ENCODE measurements at regions not wholly inside any gene's neighbourhood (a gene's known extent, or its start where the extent isn't known, plus 50 kb on each side); places are given as distances from the start of the nearest gene placed in this dataset.
"Not testable (repeated sequence)": the region's sequence is repeated elsewhere in the genome, so short reads cannot be mapped to it uniquely, and the experiment has no call there.

GRCh38 chr6:66508433-66508832 lies 801.4 kb upstream of the EYS start:
- DNase-seq (ENCODE audit: low read depth) = no peak
- H3K4me3 ChIP-seq (ENCODE audit: low read length) = no peak overlapping the region
- TF ChIP-seq CTCF (IDR thresholded peaks at IDR 0.05; ENCODE audit: insufficient read depth, low read depth, low read length, missing control alignments) = no peak

- DNase-seq (ENCODE audit: low read depth) = no peak
- TF ChIP-seq CTCF (IDR thresholded peaks at IDR 0.05; ENCODE audit: insufficient read depth, low read depth, low read length, missing control alignments) = no peak
- no peak overlapping the region for H3K4me3 ChIP-seq (ENCODE audit: low read length)
Measured at GRCh38 chr6:66499851-66500250, 792.8 kb upstream of the EYS start.

- H3K4me3 ChIP-seq (ENCODE audit: low read length) = no peak overlapping the region
- TF ChIP-seq CTCF (IDR thresholded peaks at IDR 0.05; ENCODE audit: insufficient read depth, low read depth, low read length, missing control alignments) = peak; percentile 22
- peak; percentile 14 for DNase-seq (ENCODE audit: low read depth)
Measured at GRCh38 chr6:66496659-66497058, 789.6 kb upstream of the EYS start.

- H3K4me3 ChIP-seq (ENCODE audit: low read length); DNase-seq (ENCODE audit: low read depth): not testable (repeated sequence)
Measured at GRCh38 chr6:66494643-66495042, 787.6 kb upstream of the EYS start.

- DNase-seq (ENCODE audit: low read depth) = no peak
- H3K4me3 ChIP-seq (ENCODE audit: low read length) = no peak overlapping the region
- no peak for TF ChIP-seq CTCF (IDR thresholded peaks at IDR 0.05; ENCODE audit: insufficient read depth, low read depth, low read length, missing control alignments)
Measured at GRCh38 chr6:66489269-66489987, 782.4 kb upstream of the EYS start.

GRCh38 chr6:66481216-66481615 lies 774.2 kb upstream of the EYS start:
- DNase-seq (ENCODE audit: low read depth) = no peak
- no peak for TF ChIP-seq CTCF (IDR thresholded peaks at IDR 0.05; ENCODE audit: insufficient read depth, low read depth, low read length, missing control alignments)
- H3K4me3 ChIP-seq (ENCODE audit: low read length) = no peak overlapping the region

- no peak for TF ChIP-seq CTCF (IDR thresholded peaks at IDR 0.05; ENCODE audit: insufficient read depth, low read depth, low read length, missing control alignments)
- peak; percentile 6 for DNase-seq (ENCODE audit: low read depth)
- no peak overlapping the region for H3K4me3 ChIP-seq (ENCODE audit: low read length)
Measured at GRCh38 chr6:66478705-66479104, 771.7 kb upstream of the EYS start.
